Natural killer cell (primary cell): ENCODE measurements at regions not wholly inside any gene's neighbourhood (a gene's known extent, or its start where the extent isn't known, plus 50 kb on each side); places are given as distances from the start of the nearest gene placed in this dataset.

Experiments
- ATAC-seq, 3 donors: fragments of 150-1000 bp in 2 of 3; fragments of 200-7000 bp in 1 of 3; cut with Tn5 transposase; 1 replicate in 1 of 3; 2 replicates in 2 of 3; pipeline ENCODE4 v1.10.0; 2021; ENCODE audit warnings: mild to moderate bottlenecking in 2 of 3, moderate library complexity in 2 of 3
- DNase-seq, 2 donors: peaks; one replicate each; pipeline versions ENCODE4 v3.0.0 to v3.0.0-alpha.2; 2013 to 2021; ENCODE audit warnings: mixed read lengths in 1 of 2
- H3K27ac ChIP-seq: one replicate; pipeline ENCODE4 v1.5.1; 2013; ENCODE audit warnings: mild to moderate bottlenecking, low read length
- H3K27me3 ChIP-seq: one replicate; pipeline ENCODE4 v1.6.1; 2013; ENCODE audit warnings: low read length; ENCODE audit not compliant: control insufficient read depth, insufficient read depth
- H3K36me3 ChIP-seq: one replicate; pipeline ENCODE4 v1.6.1; 2013; ENCODE audit warnings: low read length; ENCODE audit not compliant: control insufficient read depth, insufficient read depth
- H3K4me1 ChIP-seq: one replicate; pipeline ENCODE4 v1.6.1; 2013; ENCODE audit warnings: low read length; ENCODE audit not compliant: control insufficient read depth, insufficient read depth
- H3K4me3 ChIP-seq: one replicate; pipeline ENCODE4 v1.5.1; 2013; ENCODE audit warnings: low read length
- H3K9me3 ChIP-seq: one replicate; pipeline ENCODE4 v1.6.1; 2013; ENCODE audit warnings: low read length; ENCODE audit not compliant: control insufficient read depth, insufficient read depth
- H3K27ac Mint-ChIP-seq, 2 donors: one replicate each; pipeline ENCODE4 v1.8.0; 2022; ENCODE audit warnings: mild to moderate bottlenecking in 2 of 2, mixed read lengths in 2 of 2, moderate library complexity in 1 of 2
- H3K27me3 Mint-ChIP-seq, 2 donors: one replicate each; pipeline ENCODE4 v1.8.0; 2022; ENCODE audit warnings: low read depth in 2 of 2, mixed read lengths in 2 of 2
- H3K36me3 Mint-ChIP-seq: one replicate; pipeline ENCODE4 v1.8.0; 2022; ENCODE audit warnings: mixed read lengths
- H3K4me1 Mint-ChIP-seq, 2 donors: one replicate each; pipeline ENCODE4 v1.8.0; 2022; ENCODE audit warnings: mixed read lengths in 2 of 2
- H3K4me3 Mint-ChIP-seq: one replicate; pipeline ENCODE4 v1.8.0; 2022; ENCODE audit warnings: mild to moderate bottlenecking, moderate library complexity, mixed read lengths
- H3K9me3 Mint-ChIP-seq, 2 donors: one replicate each; pipeline ENCODE4 v1.8.0; 2022; ENCODE audit warnings: mixed read lengths in 2 of 2
- CTCF ChIP-seq: fragments of 200-600 bp; IDR thresholded peaks from one replicate; pipeline ENCODE4 v1.8.0; 2022; ENCODE audit warnings: antibody characterized with exemption
- WGBS: methylation state at CpG from one replicate; pipeline ENCODE4 v1.1.7; 2013; ENCODE audit warnings: missing lambda C conversion rate; ENCODE audit not compliant: insufficient coverage; 5-methylcytosine and 5-hydroxymethylcytosine counted together
- intact Hi-C: fragments of 100-400 bp; cut with micrococcal nuclease; formaldehyde crosslinking; loops from one replicate; pipeline ENCODE4 v1.14.2; 2022

- H3K4me1 Mint-ChIP-seq = peaks cover 0 to 6% of the 10 kb centered on the region in 2 donors
- no peaks in the 10 kb centered on the region for H3K36me3 Mint-ChIP-seq
- 95% methylated on average over 4 of the region's 4 CpGs for WGBS
- no peaks in the 10 kb centered on the region for H3K9me3 Mint-ChIP-seq
- H3K4me1 ChIP-seq = no peaks in the 10 kb centered on the region
- H3K4me3 ChIP-seq = no peak overlapping the region
- ATAC-seq = no peak
- H3K9me3 ChIP-seq = no peaks in the 10 kb centered on the region
- H3K27me3 ChIP-seq = no peaks in the 10 kb centered on the region
- no peaks in the 10 kb centered on the region for H3K36me3 ChIP-seq
- intact Hi-C loops = no loop called here
- TF ChIP-seq CTCF = no peak
- H3K27ac ChIP-seq = no peak overlapping the region
- no peak for DNase-seq
- H3K27ac Mint-ChIP-seq = no peak overlapping the region
- H3K27me3 Mint-ChIP-seq = peaks cover 0 to 2% of the 10 kb centered on the region in 2 donors
- no peak overlapping the region for H3K4me3 Mint-ChIP-seq
Observed at GRCh38 chr2:8614646-8615045, 67.2 kb upstream of the ID2 start.

GRCh38 chr2:8615252-8615575 is 66.6 kb upstream of the ID2 start:
- no peaks in the 10 kb centered on the region for H3K36me3 ChIP-seq
- H3K36me3 Mint-ChIP-seq = no peaks in the 10 kb centered on the region
- H3K27ac ChIP-seq = no peak overlapping the region
- ATAC-seq = no peak
- no peaks in the 10 kb centered on the region for H3K27me3 ChIP-seq
- H3K4me3 Mint-ChIP-seq = no peak overlapping the region
- no peaks in the 10 kb centered on the region for H3K9me3 Mint-ChIP-seq
- TF ChIP-seq CTCF = no peak
- no peak overlapping the region for H3K4me3 ChIP-seq
- no peaks in the 10 kb centered on the region for H3K4me1 ChIP-seq
- H3K27me3 Mint-ChIP-seq = peaks cover 0 to 7% of the 10 kb centered on the region in 2 donors
- no peak overlapping the region for H3K27ac Mint-ChIP-seq
- no peak for DNase-seq
- intact Hi-C loops = no loop called here
- no peaks in the 10 kb centered on the region for H3K9me3 ChIP-seq
- WGBS = 93% methylated on average over 6 of the region's 6 CpGs
- peaks cover 0 to 6% of the 10 kb centered on the region in 2 donors for H3K4me1 Mint-ChIP-seq

GRCh38 chr2:8615576-8616281 is 66.1 kb upstream of the ID2 start:
- Mint-ChIP-seq H3K9me3 (no peaks in the 10 kb centered on the region), H3K27me3 (peaks cover 0 to 7% of the 10 kb centered on the region in 2 donors), H3K36me3 (no peaks in the 10 kb centered on the region), H3K4me3 (no peak overlapping the region), H3K4me1 (peaks cover 0 to 6% of the 10 kb centered on the region in 2 donors), H3K27ac (no peak overlapping the region)
- TF ChIP-seq CTCF = no peak
- WGBS = 96% methylated on average over 14 of the region's 14 CpGs
- DNase-seq (no peak), ATAC-seq (no peak)
- no peaks in the 10 kb centered on the region for H3K4me1 ChIP-seq
- no peaks in the 10 kb centered on the region for H3K27me3 ChIP-seq
- H3K9me3 ChIP-seq = no peaks in the 10 kb centered on the region
- no peaks in the 10 kb centered on the region for H3K36me3 ChIP-seq
- intact Hi-C loops = no loop called here
- no peak overlapping the region for H3K27ac ChIP-seq
- no peak overlapping the region for H3K4me3 ChIP-seq

GRCh38 chr2:8617048-8617447 is 64.8 kb upstream of the ID2 start:
- H3K36me3 Mint-ChIP-seq = no peaks in the 10 kb centered on the region
- peaks cover 0 to 7% of the 10 kb centered on the region in 2 donors for H3K27me3 Mint-ChIP-seq
- H3K4me1 Mint-ChIP-seq = peaks cover 0 to 6% of the 10 kb centered on the region in 2 donors
- Histone ChIP-seq H3K36me3 (no peaks in the 10 kb centered on the region), H3K27me3 (no peaks in the 10 kb centered on the region), H3K9me3 (no peaks in the 10 kb centered on the region), H3K4me1 (no peaks in the 10 kb centered on the region), H3K4me3 (no peak overlapping the region), H3K27ac (no peak overlapping the region)
- no peak overlapping the region for H3K4me3 Mint-ChIP-seq
- WGBS = 95% methylated on average over 12 of the region's 12 CpGs
- no peaks in the 10 kb centered on the region for H3K9me3 Mint-ChIP-seq
- ATAC-seq (no peak), DNase-seq (no peak)
- H3K27ac Mint-ChIP-seq = no peak overlapping the region
- no peak for TF ChIP-seq CTCF
- intact Hi-C loops = no loop called here
